Glutamatergic neuron (in vitro differentiated cells): ENCODE measurements at regions not wholly inside any gene's neighbourhood (a gene's known extent, or its start where the extent isn't known, plus 50 kb on each side); places are given as distances from the start of the nearest gene placed in this dataset.

Source experiments
- DNase-seq: peaks from one replicate; pipeline ENCODE4 v3.0.0; 2022
- H3K27ac Mint-ChIP-seq: one replicate; pipeline ENCODE4 v1.8.0; 2020; ENCODE audit warnings: mild to moderate bottlenecking, mixed read lengths, inconsistent platforms; ENCODE audit not compliant: unreplicated experiment
- H3K27me3 Mint-ChIP-seq: one replicate; pipeline ENCODE4 v1.8.0; 2020; ENCODE audit warnings: mild to moderate bottlenecking, moderate library complexity, mixed read lengths, inconsistent platforms; ENCODE audit not compliant: unreplicated experiment
- H3K36me3 Mint-ChIP-seq: one replicate; pipeline ENCODE4 v1.8.0; 2020; ENCODE audit warnings: mild to moderate bottlenecking, mixed read lengths, inconsistent platforms; ENCODE audit not compliant: unreplicated experiment
- H3K4me1 Mint-ChIP-seq: one replicate; pipeline ENCODE4 v1.8.0; 2020; ENCODE audit warnings: mild to moderate bottlenecking, low read depth, mixed read lengths, inconsistent platforms; ENCODE audit not compliant: unreplicated experiment
- H3K4me3 Mint-ChIP-seq: one replicate; pipeline ENCODE4 v1.8.0; 2020; ENCODE audit warnings: mild to moderate bottlenecking, mixed read lengths, inconsistent platforms; ENCODE audit not compliant: unreplicated experiment
- H3K9me3 Mint-ChIP-seq: one replicate; pipeline ENCODE4 v1.8.0; 2020; ENCODE audit warnings: mild to moderate bottlenecking, moderate library complexity, mixed read lengths, inconsistent platforms; ENCODE audit not compliant: unreplicated experiment
- TF ChIP-seq, protein P1 (sequence below): fragments of 200-600 bp; sonication (generic); IDR thresholded peaks from one replicate; pipeline ENCODE4 v1.5.0; 2021; ENCODE audit not compliant: partially characterized antibody, unreplicated experiment

DNA sequence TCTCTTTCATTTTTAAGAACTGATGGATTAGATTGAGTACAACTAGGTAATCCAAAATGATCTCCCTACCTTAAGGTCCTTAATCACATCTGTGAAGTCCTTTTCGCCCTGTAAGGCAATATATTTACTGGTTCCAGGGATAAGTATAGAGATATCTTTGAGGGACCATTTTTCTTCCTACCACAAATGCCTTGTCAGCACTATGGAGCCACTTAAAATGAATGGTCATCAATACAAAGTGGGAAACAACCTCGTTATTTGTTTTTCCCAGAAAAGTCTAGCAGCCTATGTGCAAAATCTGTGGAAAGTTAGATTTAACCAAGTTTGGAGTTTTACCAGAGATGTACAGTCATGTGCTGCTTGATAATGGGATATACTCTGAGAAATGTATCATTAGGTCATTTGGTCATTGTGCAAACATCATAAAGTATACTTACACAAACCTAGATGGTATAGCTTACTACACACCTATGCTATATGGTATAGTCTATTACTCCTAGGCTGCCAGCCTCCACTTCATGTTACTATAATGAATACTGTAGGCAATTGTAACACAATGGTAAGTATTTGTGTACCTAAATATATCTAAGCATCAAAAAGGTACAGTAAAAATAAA, 366.2 kb upstream of the TMEM229A start:
- Mint-ChIP-seq H3K9me3 (no peaks in the 10 kb centered on the region), H3K27me3 (no peaks in the 10 kb centered on the region), H3K27ac (no peak overlapping the region), H3K36me3 (no peaks in the 10 kb centered on the region), H3K4me3 (no peak overlapping the region), H3K4me1 (no peaks in the 10 kb centered on the region)
- no peak for DNase-seq
- TF ChIP-seq, protein P1, sequence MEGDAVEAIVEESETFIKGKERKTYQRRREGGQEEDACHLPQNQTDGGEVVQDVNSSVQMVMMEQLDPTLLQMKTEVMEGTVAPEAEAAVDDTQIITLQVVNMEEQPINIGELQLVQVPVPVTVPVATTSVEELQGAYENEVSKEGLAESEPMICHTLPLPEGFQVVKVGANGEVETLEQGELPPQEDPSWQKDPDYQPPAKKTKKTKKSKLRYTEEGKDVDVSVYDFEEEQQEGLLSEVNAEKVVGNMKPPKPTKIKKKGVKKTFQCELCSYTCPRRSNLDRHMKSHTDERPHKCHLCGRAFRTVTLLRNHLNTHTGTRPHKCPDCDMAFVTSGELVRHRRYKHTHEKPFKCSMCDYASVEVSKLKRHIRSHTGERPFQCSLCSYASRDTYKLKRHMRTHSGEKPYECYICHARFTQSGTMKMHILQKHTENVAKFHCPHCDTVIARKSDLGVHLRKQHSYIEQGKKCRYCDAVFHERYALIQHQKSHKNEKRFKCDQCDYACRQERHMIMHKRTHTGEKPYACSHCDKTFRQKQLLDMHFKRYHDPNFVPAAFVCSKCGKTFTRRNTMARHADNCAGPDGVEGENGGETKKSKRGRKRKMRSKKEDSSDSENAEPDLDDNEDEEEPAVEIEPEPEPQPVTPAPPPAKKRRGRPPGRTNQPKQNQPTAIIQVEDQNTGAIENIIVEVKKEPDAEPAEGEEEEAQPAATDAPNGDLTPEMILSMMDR, result no peak

DNA sequence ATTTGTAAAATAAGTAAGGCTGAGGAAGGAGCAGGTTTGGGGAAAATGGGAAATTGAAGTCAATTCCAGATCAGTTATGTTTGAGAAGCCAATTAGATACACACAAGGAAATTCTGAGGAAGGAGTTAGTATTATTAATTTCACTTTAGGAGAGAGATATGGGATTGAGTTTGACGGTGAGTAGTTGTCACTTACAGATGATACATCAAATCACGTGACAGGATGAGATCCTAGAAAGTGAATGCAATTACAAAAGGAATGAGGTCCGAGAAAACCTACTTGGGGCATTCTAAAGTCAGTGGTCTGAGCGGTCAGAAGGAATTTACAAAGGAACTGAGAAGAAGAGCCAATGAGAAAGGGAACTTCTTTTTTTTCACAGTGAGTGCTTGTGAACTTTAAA, 364.3 kb upstream of the TMEM229A start:
- no peak overlapping the region for H3K27ac Mint-ChIP-seq
- TF ChIP-seq, protein P1, result no peak
- H3K4me3 Mint-ChIP-seq, result no peak overlapping the region
- DNase-seq, result no peak
- no peaks in the 10 kb centered on the region for H3K27me3 Mint-ChIP-seq
- H3K9me3 Mint-ChIP-seq, result no peaks in the 10 kb centered on the region
- H3K36me3 Mint-ChIP-seq, result no peaks in the 10 kb centered on the region
- no peaks in the 10 kb centered on the region for H3K4me1 Mint-ChIP-seq

DNA sequence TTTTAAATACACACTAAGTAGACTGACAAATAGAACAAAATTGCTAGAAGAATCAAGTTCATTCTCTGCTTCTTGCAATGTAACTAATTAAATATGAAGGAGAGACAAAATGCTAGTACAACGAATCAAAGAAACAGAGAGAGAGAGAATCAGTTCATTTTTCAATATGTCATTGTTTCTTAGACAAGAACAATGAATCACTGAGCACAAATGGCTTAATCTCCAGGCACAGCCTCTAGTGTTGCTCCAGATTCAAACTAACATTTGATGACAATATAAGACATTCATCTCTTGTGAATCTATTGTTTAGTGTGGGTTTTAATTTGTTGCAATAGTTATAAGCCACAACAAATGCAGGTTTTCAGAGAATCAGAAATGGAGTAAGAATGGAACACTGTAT, 357.4 kb upstream of the TMEM229A start:
- no peak for DNase-seq
- Mint-ChIP-seq H3K4me3 (no peak overlapping the region), H3K27me3 (peaks cover 2% of the 10 kb centered on the region), H3K36me3 (no peaks in the 10 kb centered on the region), H3K4me1 (no peaks in the 10 kb centered on the region), H3K9me3 (no peaks in the 10 kb centered on the region), H3K27ac (no peak overlapping the region)
- TF ChIP-seq, protein P1, result no peak

DNA sequence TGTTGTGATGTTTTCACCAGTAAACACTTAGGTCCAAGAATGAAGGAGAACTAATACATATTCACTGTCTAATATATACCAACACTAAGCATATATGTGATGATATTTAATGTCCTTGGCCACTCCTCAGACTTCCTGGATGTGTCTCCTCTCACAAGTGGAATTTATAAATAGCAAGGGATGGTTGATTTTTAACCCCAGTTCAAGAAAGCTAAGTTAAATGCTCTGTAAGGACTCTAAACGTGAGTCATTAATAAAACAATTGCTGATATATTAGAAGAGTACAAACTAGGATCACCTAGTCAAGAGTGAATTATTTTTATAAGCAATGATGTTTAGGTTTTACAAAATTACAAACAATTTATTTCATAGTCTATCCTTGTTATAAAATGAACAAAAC, 355.9 kb upstream of the TMEM229A start:
- no peak overlapping the region for H3K27ac Mint-ChIP-seq
- H3K36me3 Mint-ChIP-seq, result no peaks in the 10 kb centered on the region
- TF ChIP-seq, protein P1, result no peak

DNA sequence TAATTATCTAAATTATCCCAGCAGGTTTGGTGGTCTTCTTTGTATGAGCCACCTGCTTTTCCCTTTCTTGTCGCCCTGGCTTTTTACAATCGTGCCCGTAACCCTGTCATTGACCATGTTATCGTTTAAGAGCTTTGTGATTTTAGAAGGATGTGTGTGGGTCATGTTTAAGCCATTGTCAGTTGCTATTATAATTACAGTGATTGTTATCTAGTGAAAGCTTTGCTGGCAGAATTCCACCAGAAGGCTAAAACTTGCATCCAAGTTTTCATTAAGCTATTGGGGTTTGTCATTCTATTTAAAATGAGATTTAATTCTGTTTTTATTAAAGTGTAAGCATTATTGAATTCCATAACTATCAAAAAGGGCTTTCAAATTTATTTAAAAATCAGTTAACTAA, 354.2 kb upstream of the TMEM229A start:
- no peak overlapping the region for H3K4me3 Mint-ChIP-seq
- peaks cover 2% of the 10 kb centered on the region for H3K27me3 Mint-ChIP-seq
- H3K9me3 Mint-ChIP-seq, result no peaks in the 10 kb centered on the region
- TF ChIP-seq, protein P1, result no peak
- no peaks in the 10 kb centered on the region for H3K36me3 Mint-ChIP-seq
- no peak overlapping the region for H3K27ac Mint-ChIP-seq
- DNase-seq, result no peak
- no peaks in the 10 kb centered on the region for H3K4me1 Mint-ChIP-seq

More for the DNA sequence above, 355.9 kb upstream of the TMEM229A start:
- DNase-seq, result no peak
- H3K27me3 Mint-ChIP-seq, result peaks cover 2% of the 10 kb centered on the region
- no peaks in the 10 kb centered on the region for H3K4me1 Mint-ChIP-seq
- H3K4me3 Mint-ChIP-seq, result no peak overlapping the region
- H3K9me3 Mint-ChIP-seq, result no peaks in the 10 kb centered on the region
